ENCODE measurements at regions not wholly inside any gene's neighbourhood (a gene's known extent, or its start where the extent isn't known, plus 50 kb on each side); places are given as distances from the start of the nearest gene placed in this dataset.

DNA sequence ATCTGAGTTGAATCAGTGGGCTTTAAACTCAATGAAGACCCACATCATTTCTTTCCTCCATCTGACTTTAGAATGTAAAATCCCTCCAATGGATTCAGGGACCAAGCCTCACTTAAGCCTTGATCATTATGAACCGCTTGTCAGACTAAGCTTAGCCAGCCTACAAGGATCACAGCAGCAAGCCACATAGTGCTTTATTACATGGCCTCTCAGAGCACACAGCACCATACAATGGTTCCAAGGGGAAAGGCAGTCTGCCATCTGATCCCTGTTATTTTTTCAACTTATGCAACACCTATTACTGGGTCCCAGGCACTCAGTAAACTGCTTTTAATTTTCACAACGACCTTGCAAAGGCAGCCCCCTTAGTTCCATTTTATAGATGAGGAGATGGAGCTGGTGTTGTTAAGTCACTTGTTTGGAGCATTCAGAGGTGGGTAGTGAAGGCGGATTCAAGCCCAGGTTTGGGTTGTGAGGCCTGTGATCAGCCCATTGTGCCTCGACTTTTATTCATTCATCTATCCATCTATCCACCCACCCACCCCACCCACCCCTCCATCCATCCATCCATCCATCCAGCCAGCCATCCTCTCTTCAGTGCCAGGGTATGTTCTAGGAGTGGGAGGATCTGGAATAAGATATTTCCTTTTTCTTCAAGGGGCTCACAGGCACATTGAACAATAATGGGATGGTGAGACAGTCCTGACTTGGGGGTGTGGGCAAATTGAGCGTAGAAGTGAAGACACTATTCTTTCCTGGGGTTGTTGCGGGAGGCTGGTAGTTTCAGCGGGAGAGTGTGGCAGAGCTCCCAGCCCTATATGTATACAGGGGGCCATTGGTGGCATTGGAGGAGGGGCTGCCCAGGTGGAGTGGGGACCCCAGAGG, 141.2 kb downstream of the MYCN start:
- no peaks in the 10 kb centered on the region for H3K27me3 ChIP-seq (ENCODE audit: insufficient read depth, low read length)
- no peaks in the 10 kb centered on the region for H3K36me3 ChIP-seq (ENCODE audit: insufficient read depth, low read length)
- no peak overlapping the region for H3K9ac ChIP-seq (ENCODE audit: low read depth, low read length)
- no peak overlapping the region for H3K27ac ChIP-seq (ENCODE audit: low read depth, low read length)
- H3K4me3 ChIP-seq (ENCODE audit: low read length): no peak overlapping the region
- no peaks in the 10 kb centered on the region for H3K9me3 ChIP-seq (ENCODE audit: insufficient read depth, low read depth, low read length)
- H3K4me1 ChIP-seq (ENCODE audit: insufficient read depth, low read length): peaks cover 12% of the 10 kb centered on the region; the same call in 1 of the 2 replicates
- 82% methylated on average over 5 of the region's 7 CpGs for WGBS

DNA sequence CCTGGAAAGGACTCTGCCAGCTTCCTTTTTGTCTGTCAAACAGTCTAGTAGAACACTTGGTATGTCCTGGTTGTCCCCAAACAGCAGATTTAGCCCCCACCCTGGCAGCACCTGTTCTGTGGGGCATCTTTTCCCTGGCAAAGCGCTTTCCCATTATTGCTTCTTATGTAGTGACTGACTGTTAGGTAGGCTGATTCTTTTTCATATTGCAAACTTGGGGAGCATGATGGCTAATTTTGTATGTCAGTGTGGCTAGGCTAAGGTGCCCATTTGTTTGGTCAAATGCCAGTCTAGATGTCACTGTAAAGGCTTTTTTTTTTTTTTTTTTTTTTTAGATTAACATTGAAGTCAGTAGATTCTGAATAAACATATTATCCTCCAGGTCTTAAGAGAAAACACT, 140.2 kb downstream of the MYCN start:
- no peaks in the 10 kb centered on the region for H3K36me3 ChIP-seq (ENCODE audit: insufficient read depth, low read length)
- no peaks in the 10 kb centered on the region for H3K27me3 ChIP-seq (ENCODE audit: insufficient read depth, low read length)
- 95% methylated on average over 1 of the region's 1 CpG for WGBS
- no peak overlapping the region for H3K9ac ChIP-seq (ENCODE audit: low read depth, low read length)
- H3K27ac ChIP-seq (ENCODE audit: low read depth, low read length): no peak overlapping the region
- H3K4me1 ChIP-seq (ENCODE audit: insufficient read depth, low read length): peaks cover 12% of the 10 kb centered on the region; the same call in 1 of the 2 replicates
- no peaks in the 10 kb centered on the region for H3K9me3 ChIP-seq (ENCODE audit: insufficient read depth, low read depth, low read length)
- no peak overlapping the region for H3K4me3 ChIP-seq (ENCODE audit: low read length)

DNA sequence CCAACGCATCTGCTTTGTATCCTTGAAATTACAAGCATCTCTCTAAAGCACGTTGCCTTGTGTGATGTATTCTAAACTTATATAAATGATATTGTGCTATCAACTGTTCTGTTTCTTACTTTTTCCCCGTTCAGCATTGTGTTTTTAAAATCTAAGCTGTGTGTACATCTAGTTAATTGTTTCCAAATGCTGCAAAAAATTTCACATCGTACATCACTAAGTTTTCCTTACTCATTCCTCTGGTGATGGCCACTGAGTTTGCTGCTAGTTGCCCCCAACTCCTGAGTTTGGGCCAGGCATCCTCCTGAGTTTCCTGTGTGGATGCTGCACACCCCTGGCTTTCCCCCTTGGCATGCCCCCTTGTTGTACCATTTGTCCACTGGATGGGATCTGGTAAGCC, 139.7 kb downstream of the MYCN start:
- 85% methylated on average over 3 of the region's 4 CpGs for WGBS
- Histone ChIP-seq H3K27ac (ENCODE audit: low read depth, low read length) (no peak overlapping the region), H3K9me3 (ENCODE audit: insufficient read depth, low read depth, low read length) (no peaks in the 10 kb centered on the region), H3K9ac (ENCODE audit: low read depth, low read length) (no peak overlapping the region), H3K4me3 (ENCODE audit: low read length) (no peak overlapping the region), H3K36me3 (ENCODE audit: insufficient read depth, low read length) (no peaks in the 10 kb centered on the region), H3K27me3 (ENCODE audit: insufficient read depth, low read length) (no peaks in the 10 kb centered on the region), H3K4me1 (ENCODE audit: insufficient read depth, low read length) (peaks cover 12% of the 10 kb centered on the region; the same call in 1 of the 2 replicates)

DNA sequence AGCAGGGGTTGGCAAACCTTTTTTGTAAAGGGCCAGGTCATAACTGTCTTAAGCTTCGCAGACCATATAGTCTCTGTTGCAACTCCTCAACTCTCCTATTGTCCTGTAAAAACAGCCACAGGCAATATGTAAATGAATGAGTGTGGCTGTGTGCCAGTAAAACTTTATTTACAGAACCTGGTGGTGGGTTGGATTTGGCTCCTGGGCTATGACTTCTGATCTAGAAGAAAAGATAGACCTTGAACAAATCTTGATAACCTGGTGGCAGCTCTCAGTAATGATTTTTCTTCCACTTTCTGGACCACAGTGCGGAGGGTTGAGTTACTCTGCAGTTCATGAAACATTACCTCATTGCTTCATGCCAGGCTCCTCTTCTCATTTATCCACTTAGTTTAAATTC, 139.3 kb downstream of the MYCN start:
- H3K9me3 ChIP-seq (ENCODE audit: insufficient read depth, low read depth, low read length): no peaks in the 10 kb centered on the region

DNA sequence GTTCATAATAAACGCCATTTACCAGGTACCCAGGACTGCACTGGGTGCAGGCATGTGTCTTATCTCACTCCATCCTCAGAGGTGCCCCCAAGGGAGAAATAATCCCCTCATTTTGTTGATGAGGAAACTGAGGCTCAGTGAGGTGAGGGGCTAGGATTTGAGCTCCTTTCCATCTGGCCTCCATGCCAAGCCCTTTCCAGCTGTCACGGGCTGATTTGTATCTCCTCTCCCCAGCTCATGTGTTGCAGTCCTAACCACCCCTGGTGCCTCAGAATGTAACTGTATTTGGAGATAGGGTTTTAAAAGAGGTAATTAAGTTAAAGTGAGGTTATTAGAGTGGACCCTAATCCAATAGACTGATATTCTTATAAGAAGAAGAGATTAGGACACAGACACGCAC, 137.3 kb downstream of the MYCN start:
- H3K36me3 ChIP-seq (ENCODE audit: insufficient read depth, low read length): no peaks in the 10 kb centered on the region
- no peak overlapping the region for H3K27ac ChIP-seq (ENCODE audit: low read depth, low read length)
- 0 out of 2 replicates have a peak, but pooled peaks cover 4% of the 10 kb centered on the region for H3K4me1 ChIP-seq (ENCODE audit: insufficient read depth, low read length)
- H3K27me3 ChIP-seq (ENCODE audit: insufficient read depth, low read length): no peaks in the 10 kb centered on the region
- 62% methylated on average over 3 of the region's 3 CpGs for WGBS
- H3K9ac ChIP-seq (ENCODE audit: low read depth, low read length): no peak overlapping the region
- H3K4me3 ChIP-seq (ENCODE audit: low read length): no peak overlapping the region
- no peaks in the 10 kb centered on the region for H3K9me3 ChIP-seq (ENCODE audit: insufficient read depth, low read depth, low read length)

More for the DNA sequence above, 139.3 kb downstream of the MYCN start:
- Histone ChIP-seq H3K27me3 (ENCODE audit: insufficient read depth, low read length) (no peaks in the 10 kb centered on the region), H3K9ac (ENCODE audit: low read depth, low read length) (no peak overlapping the region), H3K4me3 (ENCODE audit: low read length) (no peak overlapping the region), H3K36me3 (ENCODE audit: insufficient read depth, low read length) (no peaks in the 10 kb centered on the region), H3K27ac (ENCODE audit: low read depth, low read length) (no peak overlapping the region), H3K4me1 (ENCODE audit: insufficient read depth, low read length) (peaks cover 12% of the 10 kb centered on the region; the same call in 1 of the 2 replicates)
- 81% methylated on average over 2 of the region's 2 CpGs for WGBS

DNA sequence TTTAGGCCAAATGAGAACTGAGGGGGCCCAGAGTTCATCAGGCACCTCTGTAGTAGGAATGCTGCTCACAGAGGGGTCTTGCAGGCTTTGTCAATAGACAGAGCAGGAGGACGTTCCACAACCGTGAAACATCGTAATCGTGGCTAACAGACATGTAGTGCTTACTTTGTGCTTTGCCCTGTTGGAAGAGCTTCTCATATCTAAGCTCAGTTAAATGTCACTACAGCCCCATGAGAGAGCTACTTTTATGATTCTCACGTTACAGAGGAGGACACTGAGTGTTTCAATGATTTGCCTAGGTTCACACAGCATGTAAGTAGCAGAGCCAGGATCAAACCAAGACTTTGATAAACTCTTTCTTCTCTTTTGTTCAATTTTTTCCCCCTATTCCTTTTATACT, 136.6 kb downstream of the MYCN start:
- no peak overlapping the region for H3K27ac ChIP-seq (ENCODE audit: low read depth, low read length)
- H3K9me3 ChIP-seq (ENCODE audit: insufficient read depth, low read depth, low read length): no peaks in the 10 kb centered on the region
- 96% methylated on average over 5 of the region's 5 CpGs for WGBS
- 0 out of 2 replicates have a peak, but pooled peaks cover 4% of the 10 kb centered on the region for H3K4me1 ChIP-seq (ENCODE audit: insufficient read depth, low read length)
- H3K36me3 ChIP-seq (ENCODE audit: insufficient read depth, low read length): no peaks in the 10 kb centered on the region
- no peak overlapping the region for H3K9ac ChIP-seq (ENCODE audit: low read depth, low read length)
- no peak overlapping the region for H3K4me3 ChIP-seq (ENCODE audit: low read length)
- no peaks in the 10 kb centered on the region for H3K27me3 ChIP-seq (ENCODE audit: insufficient read depth, low read length)

DNA sequence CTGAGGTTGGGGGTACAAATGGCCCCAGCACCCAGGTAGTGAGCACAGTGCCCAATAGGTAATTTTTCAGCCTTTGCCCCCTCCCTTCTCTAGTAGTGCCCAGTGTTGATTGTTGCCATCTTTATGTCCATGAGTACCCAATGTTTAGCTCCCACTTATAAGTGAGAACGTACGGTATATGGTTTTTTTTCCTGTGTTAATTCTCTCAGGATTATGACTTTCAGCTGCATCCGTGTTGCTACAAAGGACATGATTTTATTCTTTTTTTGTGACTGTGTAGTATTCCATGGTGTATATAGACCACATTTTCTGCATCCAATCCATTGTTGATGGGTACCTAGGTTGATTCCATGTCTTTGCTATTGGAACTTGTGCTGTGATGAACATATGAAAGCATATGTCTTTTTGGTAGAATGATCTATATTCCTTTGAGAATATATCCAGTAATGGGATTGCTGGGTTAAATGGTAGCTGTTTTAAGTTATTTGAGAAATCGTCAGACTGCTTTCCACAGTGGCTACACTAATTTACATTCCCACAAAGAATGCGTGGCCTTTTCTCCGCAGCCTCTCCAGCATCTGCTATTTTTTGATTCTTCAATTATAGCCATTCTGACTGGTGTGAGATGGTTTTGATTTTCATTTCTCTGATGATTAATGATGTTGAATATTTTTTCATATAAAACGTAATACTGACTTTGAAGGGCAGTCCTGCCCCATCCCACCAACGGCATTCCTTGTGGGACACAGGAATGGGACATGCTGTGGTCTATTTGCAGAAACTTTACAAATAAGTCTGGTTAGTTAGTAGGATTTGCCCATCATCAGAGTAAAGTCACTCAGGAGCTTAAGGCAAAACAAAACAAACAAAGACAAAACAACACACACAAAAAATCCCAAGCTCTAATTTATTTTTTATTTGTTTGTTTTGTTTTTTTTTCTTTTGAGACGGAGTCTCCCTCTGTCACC, 135.0 kb downstream of the MYCN start:
- WGBS: 83% methylated on average over 9 of the region's 9 CpGs
- Histone ChIP-seq H3K36me3 (ENCODE audit: insufficient read depth, low read length) (no peaks in the 10 kb centered on the region), H3K4me1 (ENCODE audit: insufficient read depth, low read length) (peaks cover 8% of the 10 kb centered on the region; the same call in 1 of the 2 replicates), H3K9me3 (ENCODE audit: insufficient read depth, low read depth, low read length) (no peaks in the 10 kb centered on the region), H3K4me3 (ENCODE audit: low read length) (no peak overlapping the region), H3K27me3 (ENCODE audit: insufficient read depth, low read length) (no peaks in the 10 kb centered on the region), H3K9ac (ENCODE audit: low read depth, low read length) (no peak overlapping the region), H3K27ac (ENCODE audit: low read depth, low read length) (no peak overlapping the region)

DNA sequence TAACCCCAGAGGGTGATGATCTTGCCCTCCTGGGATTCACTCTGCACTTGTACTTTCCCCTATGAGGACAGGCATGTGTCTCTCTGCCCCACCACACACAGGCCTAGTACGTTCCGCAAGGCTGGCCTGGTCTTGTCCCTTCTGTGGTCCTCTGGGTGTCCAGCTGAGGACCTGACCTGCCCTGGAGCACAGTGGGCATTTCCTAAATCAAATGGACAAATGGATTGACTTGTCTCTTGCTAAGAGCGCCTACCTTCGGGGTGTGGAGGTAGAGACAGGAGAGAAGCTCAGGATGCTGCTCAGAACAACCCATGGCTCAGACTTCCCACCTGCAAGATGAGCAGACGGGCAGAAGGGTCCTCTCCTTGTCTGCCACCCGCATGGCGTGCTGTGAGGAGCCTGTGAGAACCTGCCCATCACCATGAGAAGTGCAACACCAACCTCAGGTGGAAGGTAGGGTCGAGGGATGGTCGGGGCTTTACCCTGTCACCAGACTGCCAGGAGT, 133.6 kb downstream of the MYCN start:
- Histone ChIP-seq H3K36me3 (ENCODE audit: insufficient read depth, low read length) (no peaks in the 10 kb centered on the region), H3K27me3 (ENCODE audit: insufficient read depth, low read length) (no peaks in the 10 kb centered on the region), H3K9me3 (ENCODE audit: insufficient read depth, low read depth, low read length) (no peaks in the 10 kb centered on the region), H3K4me1 (ENCODE audit: insufficient read depth, low read length) (peaks cover 15% of the 10 kb centered on the region), H3K9ac (ENCODE audit: low read depth, low read length) (no peak overlapping the region), H3K4me3 (ENCODE audit: low read length) (no peak overlapping the region), H3K27ac (ENCODE audit: low read depth, low read length) (no peak overlapping the region)
- WGBS: 98% methylated on average over 9 of the region's 9 CpGs

DNA sequence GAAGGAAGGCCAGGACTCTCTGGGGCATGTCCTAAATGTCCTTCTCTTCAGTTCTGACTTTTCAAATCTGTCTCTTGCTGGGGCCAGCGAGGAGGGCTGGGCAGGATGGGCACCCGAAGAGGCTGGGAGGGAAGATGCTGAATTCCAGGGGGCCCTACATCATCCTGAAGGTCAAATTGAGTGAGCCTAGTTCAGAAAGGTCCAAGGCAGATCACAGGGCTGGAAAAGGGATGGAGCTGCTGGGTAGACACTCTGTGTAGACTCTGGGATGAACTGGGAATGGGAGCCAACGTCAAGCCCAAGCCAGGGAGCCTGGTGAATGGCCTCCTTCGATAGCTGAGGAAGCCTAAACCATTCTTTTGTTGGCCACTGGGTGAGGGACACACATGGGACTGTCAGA, 133.1 kb downstream of the MYCN start:
- Histone ChIP-seq H3K27me3 (ENCODE audit: insufficient read depth, low read length) (no peaks in the 10 kb centered on the region), H3K9me3 (ENCODE audit: insufficient read depth, low read depth, low read length) (no peaks in the 10 kb centered on the region), H3K27ac (ENCODE audit: low read depth, low read length) (no peak overlapping the region), H3K4me1 (ENCODE audit: insufficient read depth, low read length) (peaks cover 15% of the 10 kb centered on the region), H3K4me3 (ENCODE audit: low read length) (no peak overlapping the region), H3K9ac (ENCODE audit: low read depth, low read length) (no peak overlapping the region), H3K36me3 (ENCODE audit: insufficient read depth, low read length) (no peaks in the 10 kb centered on the region)
- WGBS: 91% methylated on average over 4 of the region's 4 CpGs

DNA sequence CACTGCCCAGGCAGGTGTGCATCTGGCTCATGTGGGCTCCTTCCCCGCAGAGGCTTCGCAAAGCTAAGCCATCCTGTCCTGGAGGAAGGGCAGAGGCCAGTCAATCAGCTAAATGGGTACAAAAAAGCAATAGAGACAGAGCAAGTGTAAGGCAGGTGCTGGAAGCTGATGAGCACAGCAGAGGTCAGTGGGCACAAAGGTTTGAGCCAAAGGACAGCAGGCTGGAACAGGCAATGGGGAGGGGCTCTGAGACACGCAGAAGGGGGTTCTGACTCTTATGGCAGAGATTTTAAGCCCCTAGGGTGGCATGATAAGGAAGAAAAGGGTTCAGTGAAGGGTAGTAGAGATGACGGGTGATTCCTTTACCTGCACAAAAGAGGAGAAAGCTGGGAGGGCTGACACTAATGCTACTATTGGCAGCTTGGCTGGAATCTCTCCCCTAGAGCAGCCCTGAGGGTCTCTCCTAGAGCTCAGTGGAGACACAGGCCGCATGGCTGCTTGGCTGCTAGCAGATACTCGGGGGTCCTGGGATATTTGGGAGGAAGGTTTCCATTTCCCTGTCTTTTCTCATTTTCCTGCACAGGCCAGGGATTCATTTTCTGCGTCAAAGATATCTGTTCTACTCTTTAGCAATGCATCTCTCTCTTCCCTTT, 132.4 kb downstream of the MYCN start:
- 89% methylated on average over 7 of the region's 7 CpGs for WGBS
- no peaks in the 10 kb centered on the region for H3K36me3 ChIP-seq (ENCODE audit: insufficient read depth, low read length)
- no peaks in the 10 kb centered on the region for H3K9me3 ChIP-seq (ENCODE audit: insufficient read depth, low read depth, low read length)
- no peak overlapping the region for H3K9ac ChIP-seq (ENCODE audit: low read depth, low read length)
- no peak overlapping the region for H3K27ac ChIP-seq (ENCODE audit: low read depth, low read length)
- H3K4me1 ChIP-seq (ENCODE audit: insufficient read depth, low read length): peaks cover 15% of the 10 kb centered on the region
- H3K4me3 ChIP-seq (ENCODE audit: low read length): no peak overlapping the region
- H3K27me3 ChIP-seq (ENCODE audit: insufficient read depth, low read length): no peaks in the 10 kb centered on the region
